HL-60 (cell line): ENCODE measurements at regions not wholly inside any gene's neighbourhood (a gene's known extent, or its start where the extent isn't known, plus 50 kb on each side); places are given as distances from the start of the nearest gene placed in this dataset.

Experiments used
- GABPA ChIP-seq: IDR thresholded peaks from 2 replicates; pipeline ENCODE4 v1.6.1; 2012; ENCODE audit warnings: low read depth
- SPI1 ChIP-seq: IDR thresholded peaks from 2 replicates; pipeline ENCODE4 v1.6.1; 2012; ENCODE audit warnings: low read depth, mild to moderate bottlenecking, borderline replicate concordance
- TF ChIP-seq, protein P1 (sequence below): IDR thresholded peaks from one replicate; pipeline ENCODE4 v1.5.1; 2011; ENCODE audit warnings: low read length, control low read depth, inconsistent platforms; ENCODE audit not compliant: insufficient read depth
- TF ChIP-seq, protein P2 (sequence below): IDR thresholded peaks from 2 replicates; pipeline ENCODE4 v1.6.1; 2012; ENCODE audit warnings: low read depth; ENCODE audit not compliant: insufficient replicate concordance

DNA sequence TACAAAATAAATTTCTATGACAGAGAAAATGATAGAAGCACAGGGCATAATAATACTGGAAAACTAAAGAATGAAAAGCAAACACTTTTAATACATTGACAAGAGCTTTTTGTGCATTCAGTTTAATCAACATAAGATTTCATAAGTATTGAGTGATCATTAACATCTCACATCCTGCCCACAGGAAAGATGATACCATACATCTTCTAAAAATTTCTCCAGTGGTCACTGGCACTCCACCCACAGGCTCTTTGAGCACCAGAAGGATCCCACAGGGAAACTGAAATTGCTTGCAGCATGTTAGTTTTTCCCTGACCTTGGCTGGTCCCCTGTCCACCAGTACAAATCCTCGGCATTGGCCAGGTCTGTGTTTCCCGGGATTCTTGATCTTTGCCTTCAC lies 186.0 kb downstream of the CEMIP2 start:
- TF ChIP-seq, protein P1, sequence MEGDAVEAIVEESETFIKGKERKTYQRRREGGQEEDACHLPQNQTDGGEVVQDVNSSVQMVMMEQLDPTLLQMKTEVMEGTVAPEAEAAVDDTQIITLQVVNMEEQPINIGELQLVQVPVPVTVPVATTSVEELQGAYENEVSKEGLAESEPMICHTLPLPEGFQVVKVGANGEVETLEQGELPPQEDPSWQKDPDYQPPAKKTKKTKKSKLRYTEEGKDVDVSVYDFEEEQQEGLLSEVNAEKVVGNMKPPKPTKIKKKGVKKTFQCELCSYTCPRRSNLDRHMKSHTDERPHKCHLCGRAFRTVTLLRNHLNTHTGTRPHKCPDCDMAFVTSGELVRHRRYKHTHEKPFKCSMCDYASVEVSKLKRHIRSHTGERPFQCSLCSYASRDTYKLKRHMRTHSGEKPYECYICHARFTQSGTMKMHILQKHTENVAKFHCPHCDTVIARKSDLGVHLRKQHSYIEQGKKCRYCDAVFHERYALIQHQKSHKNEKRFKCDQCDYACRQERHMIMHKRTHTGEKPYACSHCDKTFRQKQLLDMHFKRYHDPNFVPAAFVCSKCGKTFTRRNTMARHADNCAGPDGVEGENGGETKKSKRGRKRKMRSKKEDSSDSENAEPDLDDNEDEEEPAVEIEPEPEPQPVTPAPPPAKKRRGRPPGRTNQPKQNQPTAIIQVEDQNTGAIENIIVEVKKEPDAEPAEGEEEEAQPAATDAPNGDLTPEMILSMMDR = no peak
- TF ChIP-seq, protein P2, sequence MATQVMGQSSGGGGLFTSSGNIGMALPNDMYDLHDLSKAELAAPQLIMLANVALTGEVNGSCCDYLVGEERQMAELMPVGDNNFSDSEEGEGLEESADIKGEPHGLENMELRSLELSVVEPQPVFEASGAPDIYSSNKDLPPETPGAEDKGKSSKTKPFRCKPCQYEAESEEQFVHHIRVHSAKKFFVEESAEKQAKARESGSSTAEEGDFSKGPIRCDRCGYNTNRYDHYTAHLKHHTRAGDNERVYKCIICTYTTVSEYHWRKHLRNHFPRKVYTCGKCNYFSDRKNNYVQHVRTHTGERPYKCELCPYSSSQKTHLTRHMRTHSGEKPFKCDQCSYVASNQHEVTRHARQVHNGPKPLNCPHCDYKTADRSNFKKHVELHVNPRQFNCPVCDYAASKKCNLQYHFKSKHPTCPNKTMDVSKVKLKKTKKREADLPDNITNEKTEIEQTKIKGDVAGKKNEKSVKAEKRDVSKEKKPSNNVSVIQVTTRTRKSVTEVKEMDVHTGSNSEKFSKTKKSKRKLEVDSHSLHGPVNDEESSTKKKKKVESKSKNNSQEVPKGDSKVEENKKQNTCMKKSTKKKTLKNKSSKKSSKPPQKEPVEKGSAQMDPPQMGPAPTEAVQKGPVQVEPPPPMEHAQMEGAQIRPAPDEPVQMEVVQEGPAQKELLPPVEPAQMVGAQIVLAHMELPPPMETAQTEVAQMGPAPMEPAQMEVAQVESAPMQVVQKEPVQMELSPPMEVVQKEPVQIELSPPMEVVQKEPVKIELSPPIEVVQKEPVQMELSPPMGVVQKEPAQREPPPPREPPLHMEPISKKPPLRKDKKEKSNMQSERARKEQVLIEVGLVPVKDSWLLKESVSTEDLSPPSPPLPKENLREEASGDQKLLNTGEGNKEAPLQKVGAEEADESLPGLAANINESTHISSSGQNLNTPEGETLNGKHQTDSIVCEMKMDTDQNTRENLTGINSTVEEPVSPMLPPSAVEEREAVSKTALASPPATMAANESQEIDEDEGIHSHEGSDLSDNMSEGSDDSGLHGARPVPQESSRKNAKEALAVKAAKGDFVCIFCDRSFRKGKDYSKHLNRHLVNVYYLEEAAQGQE = no peak
- TF ChIP-seq GABPA (no peak), SPI1 (no peak)
